ENCODE measurements at regions not wholly inside any gene's neighbourhood (a gene's known extent, or its start where the extent isn't known, plus 50 kb on each side); places are given as distances from the start of the nearest gene placed in this dataset.

DNA sequence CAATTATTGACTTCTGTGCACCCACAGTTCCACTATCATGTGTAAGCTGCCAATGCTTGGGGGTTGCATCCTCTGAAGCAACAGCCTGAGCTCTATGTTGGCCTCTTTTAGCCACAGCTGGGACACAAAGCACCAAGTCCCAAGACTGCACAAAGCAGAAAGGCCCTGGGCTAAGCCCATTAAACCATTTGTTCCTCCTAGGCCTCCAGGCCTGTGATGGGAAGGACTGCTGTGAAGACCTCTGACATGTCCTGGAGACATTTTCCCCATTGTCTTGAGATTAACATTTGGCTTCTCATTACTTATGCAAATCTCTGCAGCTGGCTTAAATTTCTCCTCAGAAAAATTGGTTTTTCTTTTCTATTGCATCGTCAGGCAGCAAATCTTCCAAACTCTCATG is 123.7 kb upstream of the DEPDC1 start:
- TF ChIP-seq, protein P1, sequence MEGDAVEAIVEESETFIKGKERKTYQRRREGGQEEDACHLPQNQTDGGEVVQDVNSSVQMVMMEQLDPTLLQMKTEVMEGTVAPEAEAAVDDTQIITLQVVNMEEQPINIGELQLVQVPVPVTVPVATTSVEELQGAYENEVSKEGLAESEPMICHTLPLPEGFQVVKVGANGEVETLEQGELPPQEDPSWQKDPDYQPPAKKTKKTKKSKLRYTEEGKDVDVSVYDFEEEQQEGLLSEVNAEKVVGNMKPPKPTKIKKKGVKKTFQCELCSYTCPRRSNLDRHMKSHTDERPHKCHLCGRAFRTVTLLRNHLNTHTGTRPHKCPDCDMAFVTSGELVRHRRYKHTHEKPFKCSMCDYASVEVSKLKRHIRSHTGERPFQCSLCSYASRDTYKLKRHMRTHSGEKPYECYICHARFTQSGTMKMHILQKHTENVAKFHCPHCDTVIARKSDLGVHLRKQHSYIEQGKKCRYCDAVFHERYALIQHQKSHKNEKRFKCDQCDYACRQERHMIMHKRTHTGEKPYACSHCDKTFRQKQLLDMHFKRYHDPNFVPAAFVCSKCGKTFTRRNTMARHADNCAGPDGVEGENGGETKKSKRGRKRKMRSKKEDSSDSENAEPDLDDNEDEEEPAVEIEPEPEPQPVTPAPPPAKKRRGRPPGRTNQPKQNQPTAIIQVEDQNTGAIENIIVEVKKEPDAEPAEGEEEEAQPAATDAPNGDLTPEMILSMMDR (IDR thresholded peaks at IDR 0.05; ENCODE audit: insufficient read depth, missing control alignments): no peak
- no peak for DNase-seq (ENCODE audit: insufficient read length, low spot score)
- FAIRE-seq: no peak

DNA sequence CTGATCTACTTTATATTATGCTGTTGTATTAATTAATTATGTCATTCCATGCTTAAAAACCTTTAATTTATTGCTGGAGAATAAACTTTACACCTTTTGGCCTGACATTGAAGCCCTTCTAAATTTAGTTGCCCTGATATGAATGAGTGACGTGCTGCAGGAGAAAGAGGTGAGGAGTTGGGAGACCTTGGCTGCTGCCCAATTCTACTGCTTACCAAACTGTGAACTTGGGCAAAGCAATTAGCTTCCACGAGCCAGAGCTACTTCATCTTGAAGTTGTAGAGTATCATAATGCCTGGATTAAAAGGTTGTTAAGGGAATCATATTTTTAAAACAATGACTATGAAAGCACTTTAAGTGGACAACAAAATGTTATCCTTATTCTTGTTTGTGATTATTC is 126.8 kb upstream of the DEPDC1 start:
- no peak for FAIRE-seq

DNA sequence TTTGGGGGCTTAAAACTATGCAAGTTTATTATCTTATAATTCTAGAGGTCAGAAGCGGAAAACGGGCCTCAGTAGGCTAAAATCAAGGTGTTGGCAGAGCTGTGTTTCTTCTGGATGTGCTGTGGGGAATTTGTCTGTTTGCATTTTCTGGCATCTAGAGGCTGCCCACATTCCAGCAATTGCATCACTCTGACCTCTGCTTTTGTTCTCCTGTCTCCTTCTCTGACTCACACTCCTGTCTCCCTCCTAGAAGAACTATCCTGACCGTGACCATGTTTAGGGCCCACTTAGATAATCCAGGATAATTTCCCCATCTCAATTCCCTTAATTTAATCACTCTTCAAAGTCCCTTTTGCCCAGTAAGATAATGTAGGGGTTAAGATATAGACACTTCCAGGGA is 127.4 kb upstream of the DEPDC1 start:
- TF ChIP-seq, protein P1 (IDR thresholded peaks at IDR 0.05; ENCODE audit: insufficient read depth, missing control alignments): no peak
- no peak for FAIRE-seq
- DNase-seq (ENCODE audit: insufficient read length, low spot score): no peak

More for the DNA sequence above, 126.8 kb upstream of the DEPDC1 start:
- no peak for DNase-seq (ENCODE audit: insufficient read length, low spot score)
- TF ChIP-seq, protein P1 (IDR thresholded peaks at IDR 0.05; ENCODE audit: insufficient read depth, missing control alignments): no peak

DNA sequence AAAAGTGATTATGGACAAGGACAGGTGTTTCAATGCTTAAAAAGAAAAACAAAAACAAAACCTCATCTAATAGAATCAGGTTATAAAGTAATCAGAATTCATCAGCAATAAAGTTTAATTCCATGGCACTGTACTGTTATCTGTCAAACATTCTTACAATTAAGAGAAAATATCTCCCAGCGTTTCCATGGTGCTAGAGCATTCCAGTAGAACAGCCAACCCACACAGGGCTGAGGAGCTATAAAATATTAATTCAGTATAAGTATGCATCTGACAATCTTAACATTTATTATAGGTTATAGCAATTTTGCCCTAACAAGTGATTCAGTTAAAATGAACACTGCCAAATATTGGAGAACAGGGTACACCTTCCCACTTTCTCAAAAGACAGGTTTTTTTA is 128.7 kb upstream of the DEPDC1 start:
- TF ChIP-seq, protein P1 (IDR thresholded peaks at IDR 0.05; ENCODE audit: insufficient read depth, missing control alignments): no peak
- DNase-seq (ENCODE audit: insufficient read length, low spot score) (no peak), FAIRE-seq (no peak)

DNA sequence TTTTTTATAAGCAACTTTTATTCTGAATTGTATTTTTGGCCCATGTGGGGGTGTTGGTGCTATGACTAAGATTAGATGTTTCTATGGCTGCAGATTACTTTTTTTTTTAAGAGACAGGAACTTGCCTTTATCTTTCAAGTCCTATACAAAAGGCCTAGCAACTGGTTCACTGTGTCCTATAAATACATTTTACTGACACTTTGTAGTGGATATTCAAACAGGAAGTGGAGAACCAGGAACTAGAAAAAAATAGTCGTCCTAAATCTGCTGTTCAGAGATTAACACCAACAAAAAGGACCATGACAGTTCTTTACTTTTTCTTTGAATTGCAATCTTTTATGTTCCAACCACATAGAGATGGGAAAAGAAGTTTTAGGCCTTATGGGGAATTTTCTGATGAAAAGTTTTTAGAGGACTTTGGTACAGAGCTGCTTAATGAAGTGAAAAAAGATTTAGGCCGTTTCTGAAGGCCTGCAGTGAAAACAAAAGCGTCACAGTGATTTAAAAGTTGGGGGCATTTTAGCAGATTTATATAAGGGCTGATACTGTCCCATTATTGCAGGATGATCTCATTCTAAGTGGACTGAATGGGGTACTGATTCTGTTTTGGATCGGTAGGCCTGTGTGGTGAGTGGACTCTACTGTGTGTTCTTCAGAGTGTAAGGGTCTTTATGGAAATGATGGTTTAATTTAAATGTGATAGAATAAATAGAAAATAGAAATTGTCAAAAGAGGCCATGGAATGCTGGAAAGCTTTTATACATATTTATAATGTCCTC is 136.4 kb upstream of the DEPDC1 start:
- FAIRE-seq (no peak), DNase-seq (ENCODE audit: insufficient read length, low spot score) (no peak)
- TF ChIP-seq, protein P1 (IDR thresholded peaks at IDR 0.05; ENCODE audit: insufficient read depth, missing control alignments): no peak

DNA sequence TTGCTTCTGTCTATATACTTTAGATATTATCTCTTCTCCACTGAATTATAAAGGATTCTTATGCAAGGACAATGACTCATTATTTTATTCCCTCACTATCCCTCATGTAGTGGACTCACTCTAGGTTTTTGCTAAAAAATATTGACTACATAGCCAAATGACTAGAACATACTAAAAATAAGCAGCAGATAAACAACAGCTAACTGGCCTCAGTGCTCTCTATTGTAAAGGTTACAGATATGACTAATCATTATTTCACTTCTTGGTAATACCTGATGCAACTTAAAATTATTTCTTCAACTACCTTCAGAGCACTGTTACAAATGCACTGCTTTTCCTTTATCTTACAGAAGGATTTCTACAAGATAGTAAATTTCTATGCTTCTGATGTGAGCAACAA is 147.6 kb upstream of the DEPDC1 start:
- no peak for FAIRE-seq
- TF ChIP-seq, protein P1 (IDR thresholded peaks at IDR 0.05; ENCODE audit: insufficient read depth, missing control alignments): no peak
- DNase-seq (ENCODE audit: insufficient read length, low spot score): no peak

DNA sequence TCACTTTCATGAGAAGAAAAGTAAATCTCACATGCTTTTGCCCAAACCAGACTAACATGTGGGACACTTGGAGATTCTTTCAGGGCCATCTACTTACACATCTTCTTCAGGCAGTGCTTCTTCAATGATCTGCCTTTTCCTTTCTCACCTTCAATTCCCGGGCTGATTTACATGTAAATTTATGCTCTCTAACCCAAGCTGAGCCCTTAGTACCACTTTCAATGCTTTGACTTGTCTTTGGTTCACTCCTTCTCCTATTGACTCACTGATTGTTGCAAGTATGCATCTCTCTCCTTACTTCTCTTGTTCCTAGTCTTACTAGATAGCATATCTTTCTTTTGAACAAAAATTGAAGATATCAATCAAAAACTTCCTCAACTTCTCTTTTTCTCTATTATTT is 154.2 kb upstream of the DEPDC1 start:
- FAIRE-seq: no peak

More for the DNA sequence above, 154.2 kb upstream of the DEPDC1 start:
- no peak for DNase-seq (ENCODE audit: insufficient read length, low spot score)
- TF ChIP-seq, protein P1 (IDR thresholded peaks at IDR 0.05; ENCODE audit: insufficient read depth, missing control alignments): no peak

Measured in D721Med (cell line).